GM23338 (cell line): ENCODE measurements at regions not wholly inside any gene's neighbourhood (a gene's known extent, or its start where the extent isn't known, plus 50 kb on each side); places are given as distances from the start of the nearest gene placed in this dataset.

ENCODE experiments used
- ATAC-seq: fragments of 200-7000 bp; cut with Tn5 transposase; 3 replicates; pipeline ENCODE4 v1.9.1; 2020
- DNase-seq: peaks from one replicate; pipeline ENCODE4 v3.0.0-alpha.2; 2015; ENCODE audit warnings: low spot score
- H2AFZ ChIP-seq: fragments of 200-600 bp; sonication (generic); 2 replicates; pipeline ENCODE4 v1.8.0; 2016; ENCODE audit warnings: antibody characterized with exemption, mild to moderate bottlenecking, moderate library complexity
- H3F3A ChIP-seq: fragments of 200-600 bp; sonication (generic); replicated peaks from 2 replicates; pipeline ENCODE4 v1.8.0; 2017; ENCODE audit warnings: antibody characterized with exemption, mixed run types, low read depth
- H3K27ac ChIP-seq: fragments of 200-600 bp; sonication (generic); 2 replicates; pipeline ENCODE4 v1.6.1; 2016; ENCODE audit warnings: low read depth
- H3K27me3 ChIP-seq: fragments of 200-600 bp; sonication (generic); 2 replicates; pipeline ENCODE4 v1.8.0; 2016; ENCODE audit warnings: mild to moderate bottlenecking, mixed run types, moderate library complexity; ENCODE audit not compliant: insufficient read depth
- H3K36me3 ChIP-seq: fragments of 200-600 bp; sonication (generic); 2 replicates; pipeline ENCODE4 v1.8.0; 2016; ENCODE audit warnings: mild to moderate bottlenecking; ENCODE audit not compliant: insufficient read depth
- H3K4me1 ChIP-seq: fragments of 200-600 bp; sonication (generic); 2 replicates; pipeline ENCODE4 v1.8.0; 2016; ENCODE audit warnings: mild to moderate bottlenecking, moderate library complexity; ENCODE audit not compliant: insufficient read depth
- H3K4me2 ChIP-seq: fragments of 200-600 bp; sonication (generic); 2 replicates; pipeline ENCODE4 v1.7.1; 2017; ENCODE audit warnings: mixed run types
- H3K4me3 ChIP-seq: fragments of 200-600 bp; sonication (generic); 2 replicates; pipeline ENCODE4 v1.6.1; 2016; ENCODE audit warnings: mixed run types
- H3K79me2 ChIP-seq: fragments of 200-600 bp; sonication (generic); replicated peaks from 2 replicates; pipeline ENCODE4 v1.8.0; 2017; ENCODE audit warnings: mild to moderate bottlenecking; ENCODE audit not compliant: insufficient read depth
- H3K9me2 ChIP-seq: fragments of 200-600 bp; sonication (generic); 2 replicates; pipeline ENCODE4 v1.8.0; 2017; ENCODE audit not compliant: insufficient read depth
- H4K20me1 ChIP-seq: fragments of 200-600 bp; sonication (generic); replicated peaks from 2 replicates; pipeline ENCODE4 v1.8.0; 2017; ENCODE audit warnings: mild to moderate bottlenecking; ENCODE audit not compliant: insufficient read depth
- H3K27ac Mint-ChIP-seq: 2 replicates; pipeline ENCODE4 v1.8.0; 2020; ENCODE audit warnings: inconsistent platforms, mild to moderate bottlenecking, moderate library complexity, mixed read lengths
- H3K27me3 Mint-ChIP-seq: 3 replicates; pipeline ENCODE4 v1.8.0; 2022; ENCODE audit warnings: low read depth, mild to moderate bottlenecking, moderate library complexity, mixed read lengths, inconsistent platforms; ENCODE audit not compliant: insufficient read depth, poor library complexity
- H3K36me3 Mint-ChIP-seq: 3 replicates; pipeline ENCODE4 v1.8.0; 2021; ENCODE audit warnings: low read depth, mild to moderate bottlenecking, inconsistent platforms, moderate library complexity, mixed read lengths
- H3K4me1 Mint-ChIP-seq: 3 replicates; pipeline ENCODE4 v1.8.0; 2020; ENCODE audit warnings: mild to moderate bottlenecking, inconsistent platforms, mixed read lengths
- H3K4me3 Mint-ChIP-seq: 3 replicates; pipeline ENCODE4 v1.8.0; 2021; ENCODE audit warnings: moderate library complexity, mild to moderate bottlenecking, inconsistent platforms, mixed read lengths
- H3K9me3 Mint-ChIP-seq: 3 replicates; pipeline ENCODE4 v1.8.0; 2020; ENCODE audit warnings: moderate library complexity, mild to moderate bottlenecking, inconsistent platforms, mixed read lengths
- CREB1 ChIP-seq: fragments of 250-450 bp; sonication (Bioruptor Pico); IDR thresholded peaks from 2 replicates; pipeline ENCODE4 v1.5.0; 2020; ENCODE audit warnings: low read depth, mild to moderate bottlenecking, moderate library complexity
- CTCF ChIP-seq, 2 experiments: fragments of 200-600 bp in 1 of 2; sonication (generic) in 1 of 2; conservative IDR thresholded peaks; 2 replicates each; pipeline versions ENCODE4 v1.5.1 to v1.6.1; 2016 to 2017; ENCODE audit warnings: antibody characterized with exemption in 2 of 2, low read depth in 2 of 2, mild to moderate bottlenecking in 2 of 2, moderate library complexity in 1 of 2
- ETS1 ChIP-seq: IDR thresholded peaks from 2 replicates; pipeline ENCODE4 v1.6.1; 2016; ENCODE audit warnings: antibody characterized with exemption
- JUNB ChIP-seq: IDR thresholded peaks from one replicate; pipeline ENCODE4 v1.6.1; 2016; ENCODE audit warnings: antibody characterized with exemption; ENCODE audit not compliant: unreplicated experiment
- STAT1 ChIP-seq: IDR thresholded peaks from one replicate; pipeline ENCODE4 v1.6.1; 2016; ENCODE audit warnings: antibody characterized with exemption; ENCODE audit not compliant: unreplicated experiment
- ZNF114 ChIP-seq: fragments of 250-450 bp; sonication (Bioruptor Pico); IDR thresholded peaks from 2 replicates; pipeline ENCODE4 v1.5.0; 2020; ENCODE audit warnings: mild to moderate bottlenecking, moderate library complexity
- ZNF331 ChIP-seq: fragments of 250-450 bp; sonication (Bioruptor Pico); IDR thresholded peaks from 2 replicates; pipeline ENCODE4 v1.5.0; 2020; ENCODE audit warnings: low read depth, mild to moderate bottlenecking, moderate library complexity
- ZNF462 ChIP-seq: fragments of 250-450 bp; sonication (Bioruptor Pico); IDR thresholded peaks from 2 replicates; pipeline ENCODE4 v1.5.0; 2020; ENCODE audit warnings: mild to moderate bottlenecking, moderate library complexity

- TF ChIP-seq ZNF462 (CRISPR knock-in tag) (no peak), STAT1 (no peak), JUNB (no peak), ZNF331 (no peak), CREB1 (CRISPR knock-in tag) (no peak), ZNF114 (no peak), ETS1 (no peak)
These were observed 89.7 kb upstream of the STEAP1B start (continued) for GRCh38 chr7:22589641-22590201.

GRCh38 chr7:22588351-22588750 is 88.4 kb upstream of the STEAP1B start:
- Histone ChIP-seq H4K20me1 (no peaks in the 10 kb centered on the region), H3K27me3 (no peaks in the 10 kb centered on the region), H3K4me3 (no peak overlapping the region), H3K4me2 (0 out of 2 replicates have a peak overlapping the region, but pooled peaks have one; percentile 33), H2AFZ (peak overlapping the region; percentile 5; the same call in 1 of the 2 replicates), H3K9me2 (peaks cover 9% of the 10 kb centered on the region), H3K36me3 (no peaks in the 10 kb centered on the region), H3K27ac (no peak overlapping the region), H3K79me2 (no peaks in the 10 kb centered on the region), H3K4me1 (peaks cover 33% of the 10 kb centered on the region), H3F3A (no peaks in the 10 kb centered on the region)
- H3K4me3 Mint-ChIP-seq, result no peak overlapping the region
- H3K27me3 Mint-ChIP-seq, result peaks cover 5% of the 10 kb centered on the region
- peaks cover 5% of the 10 kb centered on the region; the same call in 1 of the 3 replicates for H3K36me3 Mint-ChIP-seq
- DNase-seq (no peak), ATAC-seq (no peak)
- no peaks in the 10 kb centered on the region; the same call in 2 of the 3 replicates for H3K9me3 Mint-ChIP-seq
- 0 out of 2 replicates have a peak overlapping the region, but pooled peaks have one; percentile 2 for H3K27ac Mint-ChIP-seq
- peaks cover 30% of the 10 kb centered on the region for H3K4me1 Mint-ChIP-seq
- no peak for TF ChIP-seq ZNF114
- no peak for TF ChIP-seq CREB1 (CRISPR knock-in tag)
- no peak for TF ChIP-seq CTCF (conservative IDR thresholded peaks at IDR 0.05; ENCODE audit: low read depth in 2 of 2)
